HG03342 (cell line): ENCODE measurements at regions not wholly inside any gene's neighbourhood (a gene's known extent, or its start where the extent isn't known, plus 50 kb on each side); places are given as distances from the start of the nearest gene placed in this dataset.
"Not testable (repeated sequence)": the region's sequence is repeated elsewhere in the genome, so short reads cannot be mapped to it uniquely, and the experiment has no call there.

ENCODE experiments used
- ATAC-seq: cut with Tn5 transposase; IDR thresholded peaks from one replicate; pipeline ENCODE4 v1.9.1; 2021; ENCODE audit warnings: mild to moderate bottlenecking, moderate library complexity; ENCODE audit not compliant: unreplicated experiment

GRCh38 chr5:28313953-28314352, 1275.6 kb upstream of the CDH9 start:
- no peak for ATAC-seq

- no peak for ATAC-seq
These were observed 1275.0 kb upstream of the CDH9 start for GRCh38 chr5:28313321-28313951.

GRCh38 chr5:28310696-28311095, 1272.3 kb upstream of the CDH9 start:
- no peak for ATAC-seq

- ATAC-seq, result no peak
These were observed 1267.5 kb upstream of the CDH9 start for GRCh38 chr5:28305891-28306290.

GRCh38 chr5:28301712-28302111, 1263.3 kb upstream of the CDH9 start:
- no peak for ATAC-seq

- ATAC-seq, result no peak
These were observed 1258.0 kb upstream of the CDH9 start for GRCh38 chr5:28296254-28297013.

- not testable (repeated sequence) for ATAC-seq
These were observed 1248.6 kb upstream of the CDH9 start for GRCh38 chr5:28287021-28287420.

GRCh38 chr5:28286566-28286965, 1248.2 kb upstream of the CDH9 start:
- ATAC-seq, result no peak

GRCh38 chr5:28284788-28285187, 1246.4 kb upstream of the CDH9 start:
- ATAC-seq, result no peak

- no peak for ATAC-seq
These were observed 1243.0 kb upstream of the CDH9 start for GRCh38 chr5:28281351-28281750.

- ATAC-seq, result no peak
These were observed 1237.5 kb upstream of the CDH9 start for GRCh38 chr5:28275931-28276330.

- no peak for ATAC-seq
These were observed 1231.6 kb upstream of the CDH9 start for GRCh38 chr5:28269978-28270377.

- ATAC-seq, result no peak
These were observed 1227.5 kb upstream of the CDH9 start for GRCh38 chr5:28265877-28266276.

GRCh38 chr5:28254846-28255245, 1216.5 kb upstream of the CDH9 start:
- ATAC-seq, result no peak

GRCh38 chr5:28253431-28253830, 1215.0 kb upstream of the CDH9 start:
- no peak for ATAC-seq

- ATAC-seq, result no peak
These were observed 1211.5 kb upstream of the CDH9 start for GRCh38 chr5:28249771-28250415.

- ATAC-seq, result no peak
These were observed 1196.1 kb upstream of the CDH9 start for GRCh38 chr5:28234356-28234968.

GRCh38 chr5:28226407-28226806, 1188.0 kb upstream of the CDH9 start:
- ATAC-seq, result no peak

- ATAC-seq, result no peak
These were observed 1181.2 kb upstream of the CDH9 start for GRCh38 chr5:28219539-28219938.

- no peak for ATAC-seq
These were observed 1179.3 kb upstream of the CDH9 start for GRCh38 chr5:28217695-28218094.

- ATAC-seq, result no peak
These were observed 1178.6 kb upstream of the CDH9 start for GRCh38 chr5:28216939-28217360.

- no peak for ATAC-seq
These were observed 1176.7 kb upstream of the CDH9 start for GRCh38 chr5:28215091-28215490.
